ENCODE measurements at regions not wholly inside any gene's neighbourhood (a gene's known extent, or its start where the extent isn't known, plus 50 kb on each side); places are given as distances from the start of the nearest gene placed in this dataset.

DNA sequence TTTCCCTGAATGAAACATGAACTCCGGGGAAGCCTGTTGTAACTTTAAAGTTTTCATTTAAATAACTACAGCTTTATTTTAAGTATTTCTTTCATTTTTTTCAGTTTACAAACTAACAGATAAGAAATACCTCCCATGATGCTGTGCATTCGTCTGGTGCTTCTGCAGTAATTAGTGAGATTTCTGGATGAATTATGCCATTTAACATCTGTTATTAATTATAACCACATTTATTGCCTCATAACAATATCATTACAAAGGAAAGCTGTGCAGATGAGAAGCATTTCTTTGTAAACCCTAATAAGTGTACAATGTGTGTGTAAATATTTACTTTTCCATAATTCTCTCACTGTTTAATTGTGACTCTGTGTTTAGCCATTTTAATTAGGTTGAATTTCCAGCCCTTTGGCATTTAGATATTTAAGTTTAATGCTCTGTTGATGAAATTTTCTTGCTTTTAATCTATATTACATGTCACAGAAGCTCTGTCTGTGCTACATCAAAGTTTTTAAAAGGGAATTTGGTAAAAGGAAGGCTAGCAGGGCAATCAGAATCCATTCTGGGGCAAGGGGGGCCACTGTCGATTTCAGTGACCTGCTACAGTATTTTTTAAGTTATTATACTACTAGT is 418.0 kb downstream of the SPATA31D1 start:
- no peak for TF ChIP-seq REST (IDR thresholded peaks at IDR 0.05; ENCODE audit: insufficient read depth in 1 of 2, low read depth in 2 of 2, low read length in 2 of 2)
- TF ChIP-seq POLR2AphosphoS5 (IDR thresholded peaks at IDR 0.05; ENCODE audit: low read depth, low read length): no peak
- TF ChIP-seq FOXP2 (optimal IDR thresholded peaks at IDR 0.05; ENCODE audit: borderline replicate concordance, extremely low read depth, extremely low read length, insufficient read depth): no peak
- TF ChIP-seq TAF1 (IDR thresholded peaks at IDR 0.05; ENCODE audit: borderline replicate concordance, insufficient read depth, low read length): no peak

Measured in PFSK-1 (cell line).